Gastroesophageal sphincter (tissue), 4 donors: ENCODE measurements at regions not wholly inside any gene's neighbourhood (a gene's known extent, or its start where the extent isn't known, plus 50 kb on each side); places are given as distances from the start of the nearest gene placed in this dataset.

Experiments used
- ATAC-seq: fragments of 150-250 bp; one replicate; pipeline ENCODE4 v1.9.1; 2016; ENCODE audit warnings: mild to moderate bottlenecking, moderate library complexity
- H3K27ac ChIP-seq, 4 donors: fragments of 200-600 bp; sonication (generic) in 3 of 4; 1 replicate in 3 of 4; 2 replicates in 1 of 4; pipeline ENCODE4 v1.5.1; 2016 to 2019
- H3K27me3 ChIP-seq: fragments of 200-600 bp; sonication (generic); one replicate; pipeline ENCODE4 v1.5.1; 2019
- H3K36me3 ChIP-seq, 2 donors: fragments of 200-600 bp; sonication (generic); one replicate each; pipeline ENCODE4 v1.5.1; 2019; ENCODE audit warnings: control low read depth in 1 of 2
- H3K4me1 ChIP-seq, 3 donors: fragments of 200-600 bp; sonication (generic); 1 replicate in 2 of 3; 2 replicates in 1 of 3; pipeline ENCODE4 v1.5.1; 2016 to 2019; ENCODE audit warnings: control low read depth in 2 of 3
- H3K4me3 ChIP-seq, 2 donors: fragments of 200-600 bp; sonication (generic); one replicate each; pipeline ENCODE4 v1.5.1; 2019; ENCODE audit warnings: mild to moderate bottlenecking in 1 of 2, moderate library complexity in 1 of 2
- H3K9me3 ChIP-seq, 3 donors: fragments of 200-600 bp; sonication (generic); one replicate each; pipeline ENCODE4 v1.5.1; 2017 to 2019; ENCODE audit warnings: control low read depth in 2 of 3
- CTCF ChIP-seq, 4 experiments: fragments of 200-600 bp in 2 of 4; fragments of 450-650 bp in 2 of 4; sonication (generic) in 1 of 4; IDR thresholded peaks; one replicate each; pipeline ENCODE4 v1.5.1; 2017 to 2019; ENCODE audit warnings: antibody characterized with exemption in 4 of 4, mild to moderate bottlenecking in 2 of 4, moderate library complexity in 2 of 4
- EP300 ChIP-seq: sonication (generic); formaldehyde crosslinking; IDR thresholded peaks from one replicate; pipeline ENCODE4 v1.6.1; 2017; ENCODE audit warnings: antibody characterized with exemption, mild to moderate bottlenecking
- POLR2A ChIP-seq, 2 donors: fragments of 450-650 bp; IDR thresholded peaks; one replicate each; pipeline ENCODE4 v1.6.1; 2017; ENCODE audit warnings: antibody characterized with exemption in 2 of 2, mild to moderate bottlenecking in 2 of 2, moderate library complexity in 1 of 2
- POLR2AphosphoS5 ChIP-seq: sonication (generic); formaldehyde crosslinking; IDR thresholded peaks from one replicate; pipeline ENCODE4 v1.6.1; 2017; ENCODE audit warnings: antibody characterized with exemption
- WGBS, 2 donors: methylation state at CpG; one replicate each; pipeline ENCODE4 v1.1.5; 2018; ENCODE audit warnings: low coverage in 1 of 2; 5-methylcytosine and 5-hydroxymethylcytosine counted together

DNA sequence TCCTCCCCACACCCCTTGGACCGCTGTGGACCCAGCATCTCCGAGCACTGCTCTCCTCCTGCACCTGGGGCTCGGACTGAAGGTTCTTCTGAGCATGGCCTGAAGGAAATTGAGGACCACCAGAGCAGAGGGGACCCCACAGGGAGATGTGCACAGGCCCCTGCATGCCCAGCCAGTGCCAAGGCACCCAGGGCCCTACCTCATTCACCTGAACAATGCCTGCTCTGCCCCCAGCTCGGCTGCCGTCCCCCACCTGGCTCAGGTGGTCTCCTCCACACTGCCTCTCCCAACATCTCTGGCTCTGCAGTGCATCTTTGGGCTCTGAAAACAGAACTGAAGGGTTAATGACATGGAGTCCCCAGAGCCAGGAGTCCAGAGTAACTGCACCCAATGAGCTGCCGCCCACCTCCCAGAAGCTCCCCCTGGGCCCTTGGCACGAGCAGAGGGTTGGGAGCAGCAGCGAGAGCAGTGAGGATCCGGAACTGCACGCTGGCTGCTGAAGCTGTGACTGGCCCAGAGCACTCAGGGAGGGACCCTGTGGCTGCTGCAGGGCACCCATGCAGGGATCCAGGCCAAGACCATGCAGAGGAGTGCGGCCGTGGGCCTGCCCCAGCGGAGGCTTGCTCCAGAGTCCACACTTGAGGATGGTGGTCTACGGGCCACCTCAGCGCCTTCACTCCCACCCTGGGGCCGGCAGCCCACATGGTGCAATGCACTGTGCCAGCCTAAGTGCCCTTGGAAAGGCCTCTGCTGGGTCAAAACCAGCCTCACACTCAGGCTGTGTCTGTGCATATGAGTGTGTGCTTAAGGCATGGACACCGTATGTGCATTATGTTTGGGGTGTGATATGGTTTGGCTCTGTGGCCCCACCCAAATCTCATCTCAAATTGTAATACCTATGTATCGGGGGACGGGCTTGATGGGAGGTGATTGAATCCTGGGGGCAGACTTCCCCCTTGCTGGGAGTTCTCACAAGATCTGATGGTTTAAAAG is 686.1 kb downstream of the TBC1D22A start:
- no peak overlapping the region for H3K27ac ChIP-seq
- no peaks in the 10 kb centered on the region for H3K36me3 ChIP-seq
- H3K4me3 ChIP-seq, result no peak overlapping the region
- TF ChIP-seq CTCF (IDR thresholded peaks at IDR 0.05), result no peak
- no peak for TF ChIP-seq EP300
- no peak for TF ChIP-seq POLR2A (IDR thresholded peaks at IDR 0.05)
- TF ChIP-seq POLR2AphosphoS5, result no peak
- no peak for ATAC-seq
- H3K4me1 ChIP-seq, result no peaks in the 10 kb centered on the region
- H3K9me3 ChIP-seq, result peaks cover 0 to 10% (median 0%) of the 10 kb centered on the region in 3 donors
- peaks cover 36% of the 10 kb centered on the region for H3K27me3 ChIP-seq
- WGBS, 2 donors, result 60 to 93% methylated on average over 2 to 3 of the region's 19 CpGs

GRCh38 chr22:47446821-47447810 is 684.7 kb downstream of the TBC1D22A start:
- Histone ChIP-seq H3K27me3 (peaks cover 41% of the 10 kb centered on the region), H3K9me3 (peaks cover 0 to 7% (median 0%) of the 10 kb centered on the region in 3 donors), H3K4me1 (no peaks in the 10 kb centered on the region), H3K27ac (no peak overlapping the region), H3K4me3 (no peak overlapping the region), H3K36me3 (no peaks in the 10 kb centered on the region)
- WGBS, 2 donors, result 74 to 82% methylated on average over 11 to 13 of the region's 28 CpGs
- ATAC-seq, result no peak
- TF ChIP-seq POLR2AphosphoS5, result no peak

GRCh38 chr22:47446331-47446730 is 683.9 kb downstream of the TBC1D22A start:
- Histone ChIP-seq H3K4me3 (no peak overlapping the region), H3K9me3 (peaks cover 0 to 15% (median 0%) of the 10 kb centered on the region in 3 donors), H3K27ac (no peak overlapping the region), H3K36me3 (no peaks in the 10 kb centered on the region), H3K27me3 (peaks cover 42% of the 10 kb centered on the region), H3K4me1 (no peaks in the 10 kb centered on the region)
- TF ChIP-seq EP300 (no peak), POLR2A (IDR thresholded peaks at IDR 0.05) (no peak), POLR2AphosphoS5 (no peak), CTCF (IDR thresholded peaks at IDR 0.05) (no peak)
- no peak for ATAC-seq
- WGBS, 2 donors, result 72 to 80% methylated on average over 1 to 2 of the region's 8 CpGs

DNA sequence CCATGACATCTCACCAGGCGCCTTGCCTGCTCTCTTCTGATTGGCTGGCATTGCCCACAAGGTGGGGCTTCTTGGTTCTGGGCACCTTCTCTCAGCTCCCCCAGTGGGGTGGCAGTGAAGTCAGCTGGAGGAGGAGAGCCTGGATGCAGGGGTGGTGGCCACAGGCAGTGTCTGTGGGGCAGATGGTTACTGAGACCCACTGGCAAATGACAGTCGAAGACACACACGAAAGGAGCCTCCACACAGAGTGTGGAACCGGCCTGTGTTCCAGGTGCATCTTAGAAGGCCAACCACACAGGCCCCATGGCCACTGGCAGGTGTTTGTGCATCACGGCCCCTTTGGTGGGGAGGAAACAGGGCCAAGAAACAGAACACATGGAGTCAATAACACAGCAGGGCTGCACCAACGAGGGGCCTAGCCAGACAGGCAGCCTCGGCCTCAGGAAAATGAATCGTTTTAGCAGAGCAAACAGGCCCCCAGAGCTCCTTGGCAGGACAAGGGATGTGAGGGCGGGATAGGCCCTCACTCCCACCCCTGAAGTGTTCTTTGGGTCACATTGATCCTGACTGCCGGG is 683.4 kb downstream of the TBC1D22A start:
- WGBS, 2 donors, result 100% methylated on average over 2 of the region's 10 CpGs
- Histone ChIP-seq H3K27me3 (peaks cover 45% of the 10 kb centered on the region), H3K27ac (no peak overlapping the region), H3K36me3 (no peaks in the 10 kb centered on the region), H3K4me1 (no peaks in the 10 kb centered on the region), H3K4me3 (no peak overlapping the region), H3K9me3 (peaks cover 0 to 15% (median 0%) of the 10 kb centered on the region in 3 donors)
- TF ChIP-seq POLR2A (IDR thresholded peaks at IDR 0.05), result no peak
- no peak for ATAC-seq

DNA sequence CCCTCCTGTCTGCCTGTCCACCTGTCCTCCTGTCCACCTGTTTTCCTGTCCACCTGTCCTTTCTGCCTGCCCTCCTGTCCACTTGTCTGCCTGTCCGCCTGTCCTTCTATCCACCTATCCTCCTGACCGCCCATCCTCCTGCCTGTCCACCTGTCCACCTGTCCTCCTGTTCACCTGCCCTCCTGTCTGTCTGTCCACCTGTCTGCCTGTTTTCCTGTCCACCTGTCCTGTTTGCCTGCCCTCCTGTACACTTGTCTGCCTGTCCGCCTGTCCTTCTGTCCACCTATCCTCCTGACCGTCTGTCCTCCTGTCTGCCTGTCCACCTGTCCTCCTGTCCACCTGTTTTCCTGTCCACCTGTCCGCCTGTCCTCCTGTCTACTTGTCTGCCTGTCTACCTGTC is 682.8 kb downstream of the TBC1D22A start:
- H3K27ac ChIP-seq, result no peak overlapping the region
- peaks cover 0 to 15% (median 0%) of the 10 kb centered on the region in 3 donors for H3K9me3 ChIP-seq
- WGBS, 2 donors, result 85 to 86% methylated on average over 4 to 5 of the region's 5 CpGs
- ATAC-seq, result no peak
- no peak overlapping the region for H3K4me3 ChIP-seq
- TF ChIP-seq CTCF (IDR thresholded peaks at IDR 0.05) (no peak), POLR2AphosphoS5 (no peak), EP300 (no peak), POLR2A (IDR thresholded peaks at IDR 0.05) (no peak)
- no peaks in the 10 kb centered on the region for H3K36me3 ChIP-seq
- H3K27me3 ChIP-seq, result peaks cover 41% of the 10 kb centered on the region
- no peaks in the 10 kb centered on the region for H3K4me1 ChIP-seq
